Activated CD4-positive, alpha-beta T cell treated with anti-CD3 and anti-CD28 coated beads, Interleukin-2, amount 10 ng/mL, durations not matched to agents 7 days and 5 days (primary cell): ENCODE measurements at regions not wholly inside any gene's neighbourhood (a gene's known extent, or its start where the extent isn't known, plus 50 kb on each side); places are given as distances from the start of the nearest gene placed in this dataset.

ENCODE experiments used
- CTCF ChIA-PET: fragments of 350-600 bp; sonication (Branson Sonifier 250); formaldehyde crosslinking; loops from one replicate; lab custom pipeline; 2021; ENCODE audit warnings: antibody characterized with exemption; lab: Charles Lee
- POLR2A ChIA-PET: fragments of 350-600 bp; sonication (Branson Sonifier 250); formaldehyde crosslinking; loops from one replicate; lab custom pipeline; 2021; ENCODE audit warnings: antibody characterized with exemption; lab: Charles Lee
- DNase-seq: peaks from one replicate; pipeline ENCODE4 v3.0.0-alpha.2; 2020
- H3K27ac Mint-ChIP-seq: one replicate; pipeline ENCODE4 v1.8.0; 2021; ENCODE audit warnings: mild to moderate bottlenecking, moderate library complexity, mixed read lengths
- H3K27me3 Mint-ChIP-seq: one replicate; pipeline ENCODE4 v1.8.0; 2021; ENCODE audit warnings: mixed read lengths
- H3K36me3 Mint-ChIP-seq: one replicate; pipeline ENCODE4 v1.8.0; 2021; ENCODE audit warnings: low read depth, mixed read lengths
- H3K4me1 Mint-ChIP-seq: one replicate; pipeline ENCODE4 v1.8.0; 2021; ENCODE audit warnings: mixed read lengths
- H3K4me3 Mint-ChIP-seq: one replicate; pipeline ENCODE4 v1.8.0; 2021; ENCODE audit warnings: mild to moderate bottlenecking, moderate library complexity, mixed read lengths
- H3K9me3 Mint-ChIP-seq: one replicate; pipeline ENCODE4 v1.8.0; 2021; ENCODE audit warnings: mixed read lengths

DNA sequence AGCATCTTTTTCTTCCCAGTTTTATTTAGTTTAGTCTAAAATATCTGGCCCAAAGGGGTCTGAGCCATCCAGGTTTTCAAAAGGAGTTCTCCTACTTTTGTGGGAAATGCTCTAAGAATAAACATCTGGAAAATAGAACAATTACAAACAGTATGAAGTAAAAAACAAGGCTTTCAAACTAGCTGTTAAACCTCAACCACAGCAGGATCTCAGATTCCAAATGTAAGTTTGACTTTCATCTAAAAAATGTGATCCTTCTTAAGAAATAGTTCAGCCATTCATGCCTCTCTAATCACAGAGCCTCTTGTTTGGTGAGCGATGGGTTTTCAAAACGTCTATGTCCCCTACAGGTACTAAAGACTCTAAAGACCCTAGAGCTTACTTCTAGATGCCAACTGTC is 413.5 kb downstream of the DUSP10 start:
- no peaks in the 10 kb centered on the region for H3K4me1 Mint-ChIP-seq
- peaks cover 7% of the 10 kb centered on the region for H3K9me3 Mint-ChIP-seq
- no peak overlapping the region for H3K4me3 Mint-ChIP-seq
- H3K27ac Mint-ChIP-seq: no peak overlapping the region
- no peak for DNase-seq
- POLR2A ChIA-PET: no interaction called here
- no peaks in the 10 kb centered on the region for H3K36me3 Mint-ChIP-seq
- CTCF ChIA-PET: no interaction called here
- H3K27me3 Mint-ChIP-seq: peaks cover 2% of the 10 kb centered on the region

GRCh38 chr1:221331273-221332183 is 410.4 kb downstream of the DUSP10 start:
- peaks cover 5% of the 10 kb centered on the region for H3K4me1 Mint-ChIP-seq

GRCh38 chr1:221334062-221334461 is 407.8 kb downstream of the DUSP10 start:
- ChIA-PET CTCF (interaction anchor here (0.9 kb wide), 1 partner anchor 24 kb away, joined by 3 read pairs; no protein-coding TSS in a partner anchor), POLR2A (no interaction called here)
- no peaks in the 10 kb centered on the region for H3K27me3 Mint-ChIP-seq
- no peak for DNase-seq
- H3K4me1 Mint-ChIP-seq: peaks cover 5% of the 10 kb centered on the region
- peaks cover 7% of the 10 kb centered on the region for H3K9me3 Mint-ChIP-seq
- H3K27ac Mint-ChIP-seq: no peak overlapping the region
- no peaks in the 10 kb centered on the region for H3K36me3 Mint-ChIP-seq
- H3K4me3 Mint-ChIP-seq: no peak overlapping the region

More at GRCh38 chr1:221331273-221332183, 410.4 kb downstream of the DUSP10 start:
- CTCF ChIA-PET: no interaction called here
- POLR2A ChIA-PET: no interaction called here
- H3K36me3 Mint-ChIP-seq: no peaks in the 10 kb centered on the region
- no peak for DNase-seq
- H3K9me3 Mint-ChIP-seq: peaks cover 7% of the 10 kb centered on the region
- no peak overlapping the region for H3K27ac Mint-ChIP-seq
- no peak overlapping the region for H3K4me3 Mint-ChIP-seq
- no peaks in the 10 kb centered on the region for H3K27me3 Mint-ChIP-seq

DNA sequence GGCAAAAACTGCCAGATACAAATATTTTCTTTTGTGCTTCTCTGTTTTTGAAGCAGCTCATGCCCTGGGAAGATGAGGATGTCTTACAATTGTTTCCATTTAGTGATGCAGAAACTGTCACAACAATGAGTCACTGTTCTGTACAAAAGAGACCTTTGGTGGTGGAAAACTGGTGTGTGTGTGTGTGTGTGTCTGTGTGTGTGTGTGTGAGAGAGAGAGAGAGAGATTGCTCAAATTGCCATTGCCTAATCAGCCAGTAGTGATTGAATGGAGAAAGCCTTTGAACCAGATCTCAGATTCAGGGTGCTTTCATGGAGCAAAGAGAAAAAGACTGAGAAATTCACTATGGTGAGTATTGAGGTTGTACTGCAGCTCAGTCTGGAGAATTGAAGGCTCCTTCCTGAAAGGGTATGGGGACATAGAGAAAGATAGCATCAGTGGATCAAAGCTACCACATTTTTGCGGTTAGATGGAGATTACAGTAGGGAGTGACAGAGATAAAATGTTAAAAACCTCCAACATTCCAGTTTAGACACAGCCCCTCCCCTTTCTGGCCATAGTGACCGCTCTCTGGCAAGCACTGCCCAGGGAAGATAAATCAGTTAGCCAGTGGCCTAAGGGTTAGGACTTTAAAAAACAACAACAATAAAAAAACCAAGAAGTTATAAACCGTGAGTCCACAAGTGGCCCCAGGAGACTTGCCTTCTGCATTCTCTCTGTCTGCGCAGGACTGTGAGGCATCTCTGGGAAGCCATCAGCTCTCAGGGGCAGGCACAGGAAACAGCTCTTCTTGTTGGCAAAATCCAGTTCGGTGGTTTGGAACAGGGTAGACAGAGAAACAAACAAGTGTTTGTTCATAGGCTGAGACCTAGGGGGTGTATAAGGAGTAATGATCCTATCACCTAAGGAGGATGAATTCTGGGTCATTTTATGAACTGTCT is 406.5 kb downstream of the DUSP10 start:
- Mint-ChIP-seq H3K4me3 (no peak overlapping the region), H3K27me3 (no peaks in the 10 kb centered on the region), H3K27ac (no peak overlapping the region), H3K4me1 (peaks cover 5% of the 10 kb centered on the region), H3K36me3 (no peaks in the 10 kb centered on the region), H3K9me3 (peaks cover 4% of the 10 kb centered on the region)
- ChIA-PET CTCF (interaction anchor here (0.6 kb wide), 1 partner anchor 1235 kb away, joined by 4 read pairs; no protein-coding TSS in a partner anchor), POLR2A (no interaction called here)
- no peak for DNase-seq

DNA sequence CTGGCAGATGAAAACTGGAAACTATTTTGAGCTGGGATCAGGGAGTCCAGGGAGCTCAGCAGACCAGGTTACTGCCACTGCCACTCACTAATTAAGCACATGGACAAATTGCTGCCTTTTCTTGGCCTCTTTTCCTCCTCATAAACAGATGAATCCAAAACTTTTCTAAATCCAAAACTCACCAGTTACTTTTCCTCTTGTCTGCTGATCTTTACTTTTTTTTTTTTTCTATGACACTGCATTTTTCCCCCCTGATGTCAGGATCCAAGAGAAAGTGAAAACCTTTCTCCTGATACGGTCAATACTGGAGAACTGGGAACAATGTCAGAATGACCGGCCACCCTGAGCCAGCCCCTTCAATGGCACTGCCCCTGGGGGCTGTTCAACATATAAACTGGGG is 405.8 kb downstream of the DUSP10 start:
- no peak overlapping the region for H3K27ac Mint-ChIP-seq
- no peaks in the 10 kb centered on the region for H3K27me3 Mint-ChIP-seq
- no peak for DNase-seq
- no peaks in the 10 kb centered on the region for H3K36me3 Mint-ChIP-seq
- H3K4me1 Mint-ChIP-seq: peaks cover 5% of the 10 kb centered on the region
- POLR2A ChIA-PET: no interaction called here
- H3K9me3 Mint-ChIP-seq: peaks cover 4% of the 10 kb centered on the region
- no peak overlapping the region for H3K4me3 Mint-ChIP-seq
- CTCF ChIA-PET: no interaction called here

- Mint-ChIP-seq H3K27me3 (no peaks in the 10 kb centered on the region), H3K4me1 (peaks cover 5% of the 10 kb centered on the region), H3K4me3 (no peak overlapping the region), H3K27ac (no peak overlapping the region), H3K36me3 (no peaks in the 10 kb centered on the region), H3K9me3 (peaks cover 4% of the 10 kb centered on the region)
- CTCF ChIA-PET: interaction anchor here (1.0 kb wide), 1 partner anchor 36 kb away, joined by 3 read pairs; no protein-coding TSS in a partner anchor
- DNase-seq: no peak
- POLR2A ChIA-PET: no interaction called here
Observed at GRCh38 chr1:221337106-221337505, 404.8 kb downstream of the DUSP10 start.

GRCh38 chr1:221343136-221343535 is 398.8 kb downstream of the DUSP10 start:
- no peak overlapping the region for H3K27ac Mint-ChIP-seq
- no peaks in the 10 kb centered on the region for H3K4me1 Mint-ChIP-seq
- H3K27me3 Mint-ChIP-seq: peaks cover 7% of the 10 kb centered on the region
- no peaks in the 10 kb centered on the region for H3K36me3 Mint-ChIP-seq
- no peak overlapping the region for H3K4me3 Mint-ChIP-seq
- ChIA-PET CTCF (no interaction called here), POLR2A (no interaction called here)
- no peaks in the 10 kb centered on the region for H3K9me3 Mint-ChIP-seq
- no peak for DNase-seq

- H3K4me3 Mint-ChIP-seq: no peak overlapping the region
- no peak overlapping the region for H3K27ac Mint-ChIP-seq
- no peaks in the 10 kb centered on the region for H3K4me1 Mint-ChIP-seq
- ChIA-PET CTCF (no interaction called here), POLR2A (no interaction called here)
- no peaks in the 10 kb centered on the region for H3K36me3 Mint-ChIP-seq
- peaks cover 8% of the 10 kb centered on the region for H3K27me3 Mint-ChIP-seq
- H3K9me3 Mint-ChIP-seq: no peaks in the 10 kb centered on the region
- no peak for DNase-seq
Observed at GRCh38 chr1:221343607-221344006, 398.3 kb downstream of the DUSP10 start.

DNA sequence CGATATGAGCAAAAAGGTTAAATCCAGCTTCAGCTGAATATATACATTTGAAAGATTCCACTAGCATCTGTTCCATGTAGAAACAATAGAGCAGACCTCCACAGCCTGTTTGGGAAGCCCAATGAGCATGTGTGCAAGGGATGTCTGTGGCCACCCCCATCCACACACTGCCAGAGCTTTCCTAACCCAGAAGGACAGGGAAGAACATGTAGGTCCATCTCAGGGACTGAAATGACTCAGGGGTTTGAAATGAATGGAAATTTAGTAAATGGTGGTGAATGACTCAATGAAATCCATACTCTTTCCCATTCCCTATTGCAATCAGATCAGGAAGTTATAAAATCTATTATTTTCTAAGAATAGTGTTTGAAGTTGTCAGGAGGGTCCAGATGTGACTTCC is 397.2 kb downstream of the DUSP10 start:
- Mint-ChIP-seq H3K27ac (no peak overlapping the region), H3K4me1 (no peaks in the 10 kb centered on the region), H3K4me3 (no peak overlapping the region), H3K9me3 (no peaks in the 10 kb centered on the region), H3K36me3 (no peaks in the 10 kb centered on the region), H3K27me3 (peaks cover 9% of the 10 kb centered on the region)
- CTCF ChIA-PET: no interaction called here
- POLR2A ChIA-PET: no interaction called here
- DNase-seq: no peak

GRCh38 chr1:221347706-221348105 is 394.2 kb downstream of the DUSP10 start:
- DNase-seq: no peak
- POLR2A ChIA-PET: no interaction called here
- no peaks in the 10 kb centered on the region for H3K4me1 Mint-ChIP-seq
- peaks cover 9% of the 10 kb centered on the region for H3K27me3 Mint-ChIP-seq
- H3K4me3 Mint-ChIP-seq: no peak overlapping the region
- no peak overlapping the region for H3K27ac Mint-ChIP-seq
- CTCF ChIA-PET: no interaction called here
- no peaks in the 10 kb centered on the region for H3K9me3 Mint-ChIP-seq
- H3K36me3 Mint-ChIP-seq: no peaks in the 10 kb centered on the region

GRCh38 chr1:221350091-221350490 is 391.8 kb downstream of the DUSP10 start:
- POLR2A ChIA-PET: no interaction called here
- Mint-ChIP-seq H3K36me3 (no peaks in the 10 kb centered on the region), H3K27me3 (peaks cover 4% of the 10 kb centered on the region), H3K4me3 (no peak overlapping the region), H3K9me3 (no peaks in the 10 kb centered on the region), H3K27ac (no peak overlapping the region), H3K4me1 (no peaks in the 10 kb centered on the region)
- CTCF ChIA-PET: no interaction called here
- DNase-seq: no peak

GRCh38 chr1:221356693-221357092 is 385.2 kb downstream of the DUSP10 start:
- no peaks in the 10 kb centered on the region for H3K9me3 Mint-ChIP-seq
- no peaks in the 10 kb centered on the region for H3K4me1 Mint-ChIP-seq
- no peak overlapping the region for H3K4me3 Mint-ChIP-seq
- H3K27ac Mint-ChIP-seq: no peak overlapping the region
- ChIA-PET POLR2A (no interaction called here), CTCF (no interaction called here)
- peaks cover 3% of the 10 kb centered on the region for H3K27me3 Mint-ChIP-seq
- H3K36me3 Mint-ChIP-seq: no peaks in the 10 kb centered on the region
- DNase-seq: no peak

DNA sequence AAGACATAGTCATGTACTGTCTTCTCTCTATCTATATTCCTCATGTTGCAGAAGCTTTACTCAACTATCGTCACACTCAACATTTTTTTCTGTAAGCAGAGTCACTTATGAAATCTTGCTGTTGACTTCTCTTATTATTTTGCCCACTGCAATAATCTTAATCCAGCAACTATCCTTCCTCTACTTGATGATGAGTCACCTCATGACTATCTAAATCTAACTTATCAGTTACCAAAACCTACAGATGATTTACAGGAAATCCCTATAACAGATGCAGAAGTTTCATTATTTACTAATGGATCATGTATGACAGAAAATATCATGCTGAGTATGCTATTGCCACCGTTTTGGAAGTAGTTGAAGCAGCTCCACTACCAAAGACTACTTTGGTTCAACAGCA is 378.9 kb downstream of the DUSP10 start:
- no peaks in the 10 kb centered on the region for H3K4me1 Mint-ChIP-seq
- H3K4me3 Mint-ChIP-seq: no peak overlapping the region
- no peak for DNase-seq
- H3K9me3 Mint-ChIP-seq: no peaks in the 10 kb centered on the region
- peaks cover 5% of the 10 kb centered on the region for H3K27me3 Mint-ChIP-seq
- H3K27ac Mint-ChIP-seq: no peak overlapping the region
- H3K36me3 Mint-ChIP-seq: no peaks in the 10 kb centered on the region
- POLR2A ChIA-PET: no interaction called here
- CTCF ChIA-PET: interaction anchor here (1.0 kb wide), 1 partner anchor 37 kb away, joined by 4 read pairs; no protein-coding TSS in a partner anchor
